HCEC 1CT (cell line): ENCODE measurements at regions not wholly inside any gene's neighbourhood (a gene's known extent, or its start where the extent isn't known, plus 50 kb on each side); places are given as distances from the start of the nearest gene placed in this dataset.

Source experiments
- DNase-seq: peaks from one replicate; pipeline ENCODE4 v3.0.0-alpha.2; 2017

DNA sequence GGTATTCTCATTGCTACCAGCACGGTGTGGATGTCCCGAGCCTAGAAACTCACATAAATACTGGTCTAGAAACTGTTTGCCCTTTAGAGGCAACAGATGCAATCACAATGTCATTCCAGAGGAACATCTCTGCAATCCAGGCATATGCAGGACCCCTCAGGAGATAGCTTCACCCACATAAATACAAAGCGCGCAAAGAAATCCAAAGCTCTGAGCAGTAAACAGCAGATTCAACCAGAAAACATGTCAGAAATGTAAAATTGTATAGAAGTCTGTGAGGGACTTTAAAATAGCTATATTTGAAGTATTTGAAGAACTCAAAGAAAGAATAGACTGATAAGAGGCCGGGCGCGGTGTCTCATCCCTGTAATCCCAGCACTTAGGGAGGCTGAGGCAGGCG lies 291.7 kb downstream of the FAM43A start:
- DNase-seq: no peak

DNA sequence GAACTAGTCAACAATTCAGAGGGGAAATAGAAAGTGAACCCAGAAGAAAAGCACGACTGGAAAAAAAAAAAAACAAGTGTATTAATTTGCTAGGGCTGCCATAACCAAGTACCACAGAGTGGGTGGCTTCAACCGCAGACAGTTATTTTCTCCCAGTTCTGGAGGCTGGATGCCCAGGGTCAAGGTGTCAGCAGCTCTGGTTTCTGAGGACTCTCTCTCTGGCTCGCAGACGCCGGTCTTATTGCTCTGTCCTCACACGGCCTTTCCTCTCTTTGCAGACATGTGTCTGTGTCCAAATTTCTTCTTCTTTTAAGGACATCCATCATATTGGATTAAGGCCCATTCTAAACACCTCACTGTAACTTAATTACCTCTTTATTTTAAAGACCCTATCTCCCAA lies 291.8 kb downstream of the XXYLT1 start:
- no peak for DNase-seq

DNA sequence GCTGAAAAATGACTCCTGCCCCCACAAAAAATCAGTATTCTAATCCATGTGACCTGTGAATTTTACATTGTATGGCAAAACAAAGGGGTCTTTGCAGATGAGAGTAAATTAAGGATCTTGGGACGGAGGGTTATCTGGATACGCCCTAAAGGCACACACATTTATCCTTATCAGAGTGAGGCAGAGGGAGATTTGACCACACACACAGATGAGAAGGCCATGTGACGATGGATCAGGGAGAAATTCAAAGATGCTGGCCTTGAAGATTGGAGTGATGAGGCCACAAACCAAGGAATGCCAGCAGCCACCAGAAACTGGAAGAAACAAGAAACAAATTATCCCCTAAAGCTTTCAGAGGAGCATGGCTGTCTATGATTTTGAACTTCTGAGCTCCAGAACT lies 288.5 kb downstream of the XXYLT1 start:
- no peak for DNase-seq

DNA sequence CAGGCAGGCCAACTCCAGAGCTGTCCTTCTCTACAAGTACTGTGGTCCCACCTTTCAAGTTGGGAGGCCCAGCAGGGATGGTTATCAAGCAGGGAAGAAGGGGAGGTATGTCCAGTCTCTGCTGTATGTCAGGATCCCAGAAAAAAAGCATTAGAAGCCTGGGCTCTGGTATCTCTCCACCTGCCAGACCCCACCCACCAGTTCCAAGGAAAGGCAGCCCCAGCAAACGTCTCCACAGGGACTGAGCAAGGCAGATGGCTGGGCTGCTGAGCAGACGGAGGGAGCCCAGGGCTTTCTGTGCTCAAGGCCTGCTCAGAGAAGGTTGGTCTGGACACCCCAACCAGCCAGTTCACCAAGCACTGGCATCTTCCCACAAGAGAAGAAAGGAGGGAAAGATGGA lies 287.8 kb downstream of the XXYLT1 start:
- no peak for DNase-seq

DNA sequence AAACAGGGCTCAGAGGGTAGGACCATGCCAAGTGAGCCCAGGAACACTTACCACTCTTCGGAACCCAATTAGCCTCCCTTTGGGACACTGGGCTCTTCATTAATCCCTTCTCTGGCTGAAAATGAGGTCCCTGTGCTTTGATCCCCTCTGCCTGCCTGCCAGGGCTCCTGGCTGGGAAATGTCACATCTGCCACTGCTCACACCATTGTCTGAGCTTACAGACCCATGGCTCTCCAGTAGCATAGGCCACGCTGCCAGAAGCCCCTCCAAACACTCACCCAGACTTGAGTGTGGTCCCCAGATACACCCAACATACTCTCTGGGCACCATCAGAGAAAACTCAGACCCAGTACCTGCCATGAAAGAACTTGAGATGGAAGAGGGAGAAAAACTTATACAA lies 287.3 kb downstream of the XXYLT1 start:
- no peak for DNase-seq

DNA sequence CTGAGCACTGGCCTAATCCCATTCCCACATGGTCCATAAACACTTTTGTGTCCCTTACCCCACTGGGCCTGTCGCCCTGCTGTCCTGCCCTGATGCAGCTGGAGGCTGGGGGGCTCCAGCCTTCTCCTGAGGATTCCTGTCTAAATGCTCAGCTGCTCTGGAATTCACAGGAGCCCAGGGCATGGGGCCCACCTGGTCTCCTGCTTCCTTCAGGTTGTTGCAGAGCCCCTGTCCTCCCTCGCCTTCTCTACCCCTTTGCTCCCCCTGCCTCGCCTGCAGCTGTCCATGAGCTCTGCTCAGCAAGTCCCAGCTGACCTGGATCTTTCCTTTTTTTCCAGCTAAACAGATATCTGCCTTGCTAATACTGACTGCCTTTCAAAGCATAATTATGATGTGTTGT lies 286.9 kb downstream of the XXYLT1 start:
- DNase-seq: no peak

DNA sequence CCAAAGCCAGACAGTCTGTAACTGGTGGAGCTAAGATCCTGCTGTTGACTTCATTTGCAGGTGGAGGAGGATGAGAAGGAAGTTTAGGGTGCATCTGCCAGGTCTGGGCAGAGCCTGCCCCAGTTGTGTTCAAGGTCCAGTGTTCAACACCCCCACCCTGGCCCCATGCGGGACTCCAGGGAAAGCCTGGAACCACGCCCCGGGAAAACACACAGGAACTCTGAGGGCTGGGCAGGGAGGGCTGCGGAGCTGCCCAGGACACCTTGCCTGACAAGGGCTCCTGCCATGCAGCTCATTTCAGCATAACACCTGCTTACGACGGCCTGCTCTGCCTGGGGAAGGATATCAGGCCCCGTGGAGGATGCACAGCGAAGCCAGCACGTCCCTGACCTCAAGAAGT lies 286.3 kb downstream of the XXYLT1 start:
- no peak for DNase-seq

DNA sequence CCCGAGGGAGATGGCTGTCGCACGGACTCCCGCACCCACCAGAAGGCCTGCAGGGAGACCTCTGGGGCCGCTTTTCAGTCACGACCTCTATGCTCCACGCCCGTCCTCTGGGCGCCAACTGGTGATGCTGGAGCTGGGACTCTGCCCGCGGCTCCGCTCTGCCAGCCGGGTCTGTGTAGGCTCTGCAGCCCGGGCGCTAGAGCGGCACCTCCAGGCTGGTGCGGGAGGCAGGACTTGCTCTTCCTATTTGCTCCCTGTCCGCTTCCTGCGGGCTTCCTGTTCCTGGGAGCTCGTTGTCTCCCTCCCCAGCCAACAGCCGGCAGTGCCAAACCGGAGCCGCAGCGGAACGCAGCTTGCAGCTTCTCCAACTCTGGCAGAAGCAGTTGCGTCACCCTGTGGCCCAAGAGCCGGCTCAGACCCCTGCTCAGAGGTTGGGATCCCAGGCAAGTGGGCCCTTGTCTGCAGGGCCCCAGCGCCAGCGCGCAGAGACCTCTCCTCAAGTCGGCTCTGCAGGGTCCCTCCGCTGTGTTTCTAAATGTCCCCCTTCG lies 285.9 kb downstream of the XXYLT1 start:
- DNase-seq: peak; percentile 63

DNA sequence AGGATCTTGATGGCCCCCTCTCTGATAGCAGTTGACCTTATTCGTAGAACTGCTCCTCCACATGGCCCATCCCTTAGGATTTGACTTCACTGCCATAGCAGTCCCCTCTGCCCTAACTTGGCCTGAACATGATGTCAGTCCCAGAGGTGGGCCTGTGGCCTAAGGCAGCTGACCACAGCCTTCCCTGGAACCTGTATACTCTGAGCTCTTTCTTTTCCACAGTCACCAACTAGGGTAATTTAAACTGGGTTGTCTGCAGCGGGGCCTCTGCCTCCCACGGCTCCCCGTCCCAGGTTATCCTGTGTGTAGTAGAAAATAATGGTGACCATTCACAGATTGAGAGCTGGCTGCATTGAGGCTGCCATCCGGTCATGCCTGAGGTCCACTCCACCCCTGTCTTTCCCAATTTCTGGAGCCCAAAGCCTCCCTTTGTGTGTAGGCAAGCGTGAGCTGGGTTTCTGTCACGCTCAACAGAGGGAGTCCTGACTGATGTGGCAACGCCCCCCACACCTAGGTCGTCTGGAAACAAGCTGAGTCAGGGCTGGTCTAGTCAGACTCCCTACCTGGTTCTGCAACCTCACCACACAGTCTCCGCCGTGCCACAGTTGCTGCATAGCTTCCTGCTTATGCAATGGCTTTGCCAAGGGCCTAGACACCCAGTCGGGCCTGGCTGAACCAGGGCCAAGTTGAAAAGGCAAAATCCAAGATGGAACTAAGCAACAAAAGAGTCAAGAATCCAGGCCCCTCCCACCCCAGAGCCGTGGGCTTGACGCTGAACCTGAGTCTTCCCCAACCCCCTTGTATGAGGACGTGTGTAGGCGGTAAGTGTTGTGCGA lies 284.5 kb downstream of the XXYLT1 start:
- no peak for DNase-seq

DNA sequence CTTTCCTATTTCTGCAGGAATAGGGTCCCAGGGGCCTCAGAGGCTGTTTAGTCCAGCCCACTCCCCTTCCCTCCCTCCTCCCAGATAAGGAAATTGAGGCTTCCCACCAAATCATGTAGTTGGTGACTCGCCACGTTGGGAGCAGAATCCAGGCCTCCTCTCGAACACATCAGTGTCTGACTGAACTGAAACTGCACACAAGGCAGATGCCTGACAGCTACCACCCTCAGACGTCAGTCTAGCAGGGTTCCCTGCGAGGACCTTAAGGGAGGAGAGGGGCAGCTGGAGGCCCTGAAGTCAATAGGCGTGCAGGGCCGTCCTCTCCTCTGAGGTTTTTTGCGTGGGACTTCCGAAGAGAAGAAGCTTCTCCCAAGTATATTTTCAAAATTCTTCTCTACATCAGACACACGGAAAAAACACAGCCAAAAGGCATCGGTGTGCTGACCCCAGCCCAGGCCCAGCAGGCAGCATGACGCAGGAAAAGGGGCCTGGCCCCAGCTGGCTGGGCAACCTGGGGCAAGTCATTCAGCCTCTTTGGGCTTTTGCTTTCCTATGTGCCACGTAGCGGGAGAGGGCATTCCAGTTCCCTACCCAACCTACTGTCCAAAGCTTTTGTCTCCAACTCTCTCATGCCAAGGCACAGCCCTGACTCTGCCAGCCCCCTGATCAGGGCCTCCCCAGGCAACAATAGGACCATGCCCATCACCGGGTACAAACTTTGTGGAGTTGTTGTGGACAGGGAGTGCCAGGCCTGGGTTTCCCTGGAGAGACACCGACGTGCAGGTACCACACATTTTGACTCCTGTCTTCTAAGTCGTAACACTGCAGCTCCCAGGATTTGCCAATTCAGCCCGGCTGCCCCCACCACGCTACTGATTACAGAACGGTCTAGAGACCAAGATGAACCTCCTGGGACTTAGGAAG lies 283.1 kb downstream of the XXYLT1 start:
- DNase-seq: no peak

DNA sequence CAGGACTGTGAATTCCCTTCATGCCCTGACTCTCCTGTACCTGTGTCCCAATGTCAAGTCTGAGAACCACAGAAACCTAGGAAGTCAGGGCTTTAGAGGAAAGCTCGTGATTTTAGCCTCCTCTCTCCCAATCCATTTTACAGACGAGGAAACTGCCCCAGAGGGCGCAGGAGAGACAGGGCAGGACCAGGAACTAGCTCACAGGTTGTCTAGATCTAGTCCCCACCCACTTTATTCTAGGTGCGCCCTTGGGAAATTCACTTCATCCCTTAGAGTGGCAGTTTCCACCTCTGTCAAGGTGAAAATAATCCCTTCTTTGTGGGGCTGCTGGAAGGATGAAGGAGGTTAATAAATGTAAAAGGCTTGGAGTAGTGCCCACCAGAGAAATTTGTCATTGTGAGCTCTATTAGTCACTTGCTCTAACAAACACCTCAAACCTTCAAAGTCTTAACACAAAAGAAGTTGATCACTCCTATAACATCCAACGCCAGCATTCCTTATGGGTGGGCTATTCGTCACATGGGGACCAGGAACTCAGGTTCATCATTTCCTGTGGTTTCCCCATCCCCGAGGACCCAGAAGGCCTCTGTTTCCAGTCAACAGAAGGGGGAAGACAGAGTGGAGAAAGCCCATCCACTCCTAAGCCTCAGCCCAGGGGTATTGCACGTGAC lies 282.3 kb downstream of the XXYLT1 start:
- no peak for DNase-seq

DNA sequence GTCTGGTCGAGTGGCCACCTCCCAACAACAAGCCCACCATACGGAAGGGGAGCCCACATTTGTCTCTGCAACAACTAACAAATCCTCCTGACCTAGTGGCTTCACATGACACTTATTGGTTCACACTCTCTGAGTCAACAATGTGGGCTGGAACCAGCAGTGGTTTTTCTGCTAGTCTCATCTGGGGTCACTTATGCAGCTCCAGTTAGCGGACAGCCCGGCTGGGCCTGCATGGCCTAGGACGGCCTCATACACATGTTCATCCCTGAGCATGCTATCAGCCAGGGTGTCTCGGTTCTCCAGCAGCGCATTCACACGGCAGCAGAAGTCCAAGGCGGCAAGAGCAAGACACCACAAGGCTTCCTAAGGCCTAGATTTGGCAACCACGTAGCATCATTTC lies 281.7 kb downstream of the XXYLT1 start:
- DNase-seq: no peak

DNA sequence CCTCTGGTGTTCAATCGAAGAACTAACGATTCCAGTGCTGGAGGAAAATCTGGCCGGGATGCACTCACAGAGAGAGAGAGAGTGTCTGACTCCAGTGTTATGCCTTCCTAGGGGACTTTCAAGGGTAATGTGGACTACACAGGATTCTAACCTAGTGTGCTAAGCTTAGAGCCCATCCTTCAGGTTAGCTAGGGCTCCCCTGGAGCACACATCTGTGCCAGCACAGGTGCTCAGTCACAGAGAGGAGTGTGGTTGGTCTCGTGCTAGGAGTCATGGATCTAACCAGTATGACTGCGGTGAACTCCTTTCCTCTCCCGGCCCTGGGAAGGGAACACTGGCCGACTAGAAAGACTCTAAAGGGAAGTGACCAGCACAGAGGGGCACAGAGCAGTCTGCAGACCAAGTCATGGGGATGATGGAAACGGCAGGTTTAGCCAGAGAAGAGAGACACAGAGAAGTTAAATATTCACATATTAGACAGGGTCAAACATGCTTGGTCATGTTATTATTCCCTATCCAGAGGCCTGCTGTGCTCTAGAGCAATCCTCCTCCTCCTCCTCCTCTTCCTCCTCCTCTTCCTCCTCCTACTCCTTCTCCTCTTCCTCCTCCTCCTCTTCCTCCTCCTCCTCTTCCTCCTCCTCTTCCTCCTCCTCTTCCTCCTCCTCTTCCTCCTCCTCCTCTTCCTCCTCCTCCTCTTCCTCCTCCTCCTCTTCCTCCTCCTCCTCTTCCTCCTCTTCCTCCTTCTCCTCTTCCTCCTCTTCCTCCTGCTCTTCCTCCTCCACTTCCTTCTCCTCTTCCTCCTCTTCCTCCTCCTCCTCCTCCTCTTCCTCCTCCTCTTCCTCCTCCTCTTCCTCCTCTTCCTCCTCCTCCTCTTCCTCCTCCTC lies 280.3 kb downstream of the XXYLT1 start:
- DNase-seq: no peak

DNA sequence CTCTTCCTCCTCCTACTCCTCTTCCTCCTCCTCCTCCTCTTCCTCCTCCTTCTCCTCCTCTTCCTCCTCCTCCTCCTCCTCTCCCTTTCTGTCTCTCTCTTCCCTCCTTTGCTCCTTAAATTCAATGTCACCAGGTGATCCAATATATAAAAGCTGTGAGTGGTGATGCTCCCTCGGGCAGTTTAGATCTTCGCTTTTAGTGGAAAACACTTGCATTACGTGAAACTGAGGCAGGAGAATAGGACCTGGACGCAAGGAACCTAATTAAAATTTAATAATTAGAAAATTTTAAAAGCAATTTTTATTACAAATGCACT lies 279.7 kb downstream of the XXYLT1 start:
- DNase-seq: no peak

DNA sequence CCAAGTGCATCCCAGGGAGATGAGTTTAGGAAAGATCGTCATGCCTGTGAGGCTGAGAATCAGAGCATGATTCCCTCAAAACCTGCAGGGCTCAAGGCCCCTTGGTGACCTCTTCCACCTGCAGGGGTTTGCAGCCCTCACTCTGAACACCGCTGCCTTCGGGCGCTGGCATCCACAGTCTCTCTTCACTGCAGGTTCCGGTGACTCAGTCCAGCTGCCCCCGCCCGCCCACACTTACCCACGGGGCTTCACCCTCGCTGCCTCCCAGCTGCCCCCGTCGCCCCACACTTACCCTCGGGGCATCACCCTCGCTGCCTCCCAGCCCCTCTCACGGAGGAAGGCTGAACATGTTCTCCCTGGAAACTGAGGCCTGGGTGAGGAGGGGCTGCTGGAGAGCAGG lies 277.1 kb downstream of the XXYLT1 start:
- no peak for DNase-seq

DNA sequence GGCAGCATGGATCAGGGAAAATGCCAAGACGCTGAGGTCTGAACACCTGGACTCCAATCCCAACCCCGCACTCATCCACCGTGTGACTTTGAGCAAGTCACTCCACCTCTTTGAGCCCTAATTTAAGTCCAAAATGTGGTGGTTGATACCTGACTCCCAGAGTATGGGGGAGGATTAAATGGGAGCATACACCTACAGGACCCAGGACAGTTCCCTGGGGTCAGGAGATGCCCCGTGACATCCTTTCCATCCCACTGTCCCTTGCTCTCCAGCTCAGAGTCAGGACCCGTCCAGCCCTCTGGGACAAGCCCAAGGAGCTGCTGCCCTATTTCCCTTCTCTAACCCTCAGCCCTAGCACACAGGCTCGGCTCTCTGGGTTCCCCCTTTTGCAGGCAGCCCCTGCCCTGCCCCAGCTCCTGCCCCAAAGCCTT lies 276.4 kb downstream of the XXYLT1 start:
- DNase-seq: no peak

DNA sequence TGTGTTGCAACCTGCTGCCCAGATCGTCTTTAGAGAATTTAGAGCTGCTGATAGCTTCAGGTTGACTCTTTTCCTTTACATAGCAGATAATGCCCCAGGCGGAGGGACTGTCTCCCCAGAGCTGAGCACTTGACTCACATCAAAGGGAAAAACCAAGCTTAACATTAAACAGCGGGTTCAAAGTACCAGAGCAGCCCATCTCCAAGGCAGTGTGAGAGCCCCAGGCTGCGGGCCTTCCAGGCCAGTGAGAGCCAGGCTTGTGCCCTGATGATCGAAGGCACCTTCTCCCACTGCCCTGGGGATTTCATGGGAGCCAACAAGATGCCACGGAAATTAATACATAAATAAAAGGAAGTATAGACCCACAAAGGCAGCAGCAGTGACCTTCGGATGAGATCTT lies 275.6 kb downstream of the XXYLT1 start:
- no peak for DNase-seq

DNA sequence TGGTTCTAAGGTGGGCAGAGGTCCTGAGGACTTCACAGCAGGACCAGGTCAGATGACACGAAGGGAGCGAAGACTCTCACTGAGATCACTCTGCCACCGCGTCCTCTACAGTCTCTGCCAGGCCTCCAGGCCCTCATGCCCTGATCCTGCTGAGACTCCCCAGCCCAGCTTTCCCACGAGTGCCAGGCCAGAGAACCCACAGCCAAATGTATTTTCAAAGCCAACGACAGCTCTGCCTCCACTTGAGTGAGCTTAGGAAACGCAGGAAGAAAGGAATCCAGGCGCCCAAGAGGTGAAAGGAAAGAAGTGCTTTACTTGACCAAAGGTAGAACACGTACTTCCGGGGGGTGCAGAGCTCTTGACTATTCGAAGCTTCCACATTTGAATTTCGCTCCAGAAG lies 275.0 kb downstream of the XXYLT1 start:
- no peak for DNase-seq

DNA sequence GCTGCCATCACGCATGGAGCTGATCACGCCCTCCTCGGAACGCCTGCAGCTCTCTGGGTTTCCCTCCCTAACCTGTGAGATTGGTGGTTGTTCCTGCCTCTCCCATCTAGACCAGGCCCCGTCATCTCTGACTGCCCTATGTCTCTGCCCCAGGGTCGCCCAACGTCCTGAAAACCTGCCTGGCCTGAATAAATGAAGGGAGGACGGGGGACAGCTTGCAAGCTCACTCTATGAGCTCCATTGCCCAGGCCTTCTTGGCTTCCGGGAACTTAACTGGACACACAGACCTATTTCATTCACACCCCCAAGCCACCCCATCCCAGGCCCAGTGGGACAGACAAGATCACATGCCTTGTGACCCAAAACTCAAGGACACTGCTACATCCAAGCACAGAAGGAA lies 274.2 kb downstream of the XXYLT1 start:
- no peak for DNase-seq

DNA sequence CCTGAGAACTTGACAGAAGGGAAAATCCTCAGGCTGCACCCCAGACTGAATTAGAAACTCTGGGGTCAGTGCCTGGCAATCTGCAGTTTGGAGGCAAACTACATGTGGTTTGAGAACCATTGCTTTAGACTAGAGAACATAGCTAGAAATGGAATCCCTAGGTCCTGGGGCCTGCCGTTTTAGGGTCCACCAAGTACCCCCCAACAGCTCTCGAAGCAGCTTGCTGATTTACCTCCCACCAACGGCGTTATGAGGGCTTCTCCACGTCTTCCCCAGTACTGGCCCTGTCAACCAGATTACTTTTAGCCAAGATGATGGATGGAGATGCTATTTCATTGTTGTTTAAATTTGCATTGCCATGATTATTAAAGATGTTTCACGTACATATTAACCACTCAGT lies 272.5 kb downstream of the XXYLT1 start:
- no peak for DNase-seq

DNA sequence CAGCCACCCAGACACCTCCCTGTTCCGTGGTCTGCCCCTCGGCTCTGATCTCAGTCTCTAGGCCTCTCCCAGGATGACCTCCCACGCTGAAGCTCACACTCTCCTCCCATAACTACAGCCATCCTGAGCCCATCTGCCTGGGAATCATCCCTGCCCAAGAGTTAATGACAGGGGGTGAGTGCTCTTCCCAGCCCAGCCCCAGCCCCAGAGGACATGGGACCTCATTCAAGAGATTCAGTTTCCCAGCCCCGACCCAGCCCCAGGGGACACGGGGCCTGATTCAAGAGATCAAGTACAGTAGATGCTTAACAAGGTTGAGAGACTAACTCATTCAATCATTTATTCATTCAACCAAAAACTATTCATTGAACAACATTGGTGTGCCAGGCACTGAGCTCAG lies 272.0 kb downstream of the XXYLT1 start:
- no peak for DNase-seq

DNA sequence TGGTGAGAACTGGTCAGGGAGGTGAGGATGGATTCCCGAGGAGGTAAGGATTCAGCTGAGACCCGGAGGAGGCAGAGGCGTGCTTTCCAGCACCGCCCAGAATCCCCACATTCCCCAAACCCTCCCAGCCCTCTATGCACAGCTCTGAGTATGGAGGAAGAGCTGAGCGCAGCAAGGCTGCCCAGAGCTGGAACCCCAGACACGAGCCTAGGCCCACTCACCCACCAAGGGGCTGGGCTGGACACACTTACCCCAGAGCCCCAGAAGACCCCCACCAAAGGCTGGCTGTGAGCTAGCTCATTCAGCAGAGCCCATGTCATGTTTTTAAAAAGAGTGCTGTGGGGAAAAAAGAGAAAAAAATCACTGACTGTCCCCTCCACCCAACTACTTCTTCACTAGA lies 271.5 kb downstream of the XXYLT1 start:
- DNase-seq: no peak
